ENCODE measurements at regions not wholly inside any gene's neighbourhood (a gene's known extent, or its start where the extent isn't known, plus 50 kb on each side); places are given as distances from the start of the nearest gene placed in this dataset.

DNA sequence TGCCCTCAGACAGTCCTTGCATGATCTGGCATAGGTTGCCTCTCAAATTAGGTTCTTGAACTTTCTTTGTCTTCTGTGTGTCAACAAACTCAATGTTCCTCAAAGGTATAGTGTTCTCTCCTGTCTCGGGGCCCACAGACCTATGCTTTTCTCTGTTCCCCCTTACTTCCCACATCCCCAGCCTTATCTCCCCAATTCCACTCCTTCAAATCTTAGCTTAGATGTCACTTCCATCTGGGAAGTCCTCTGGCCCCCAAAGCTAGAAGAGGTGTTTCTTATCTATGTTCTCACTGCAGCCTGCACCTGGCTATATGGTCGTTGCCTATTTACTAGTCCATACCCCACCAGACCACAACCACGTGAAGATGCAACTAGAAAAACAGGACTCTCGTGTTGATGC is 134.6 kb upstream of the MYCN start:
- no peak overlapping the region for H2AFZ ChIP-seq (ENCODE audit: low read length, unreplicated experiment)
- no peaks in the 10 kb centered on the region for H3K27me3 ChIP-seq (ENCODE audit: insufficient read depth, low read length)
- H3K4me3 ChIP-seq (ENCODE audit: low read depth, low read length): no peak overlapping the region
- no peaks in the 10 kb centered on the region for H3K36me3 ChIP-seq (ENCODE audit: insufficient read depth, low read length)
- no peaks in the 10 kb centered on the region for H3K79me2 ChIP-seq (ENCODE audit: control insufficient read depth, insufficient read depth, low read length, unreplicated experiment)
- H3K27ac ChIP-seq (ENCODE audit: low read depth, low read length): no peak overlapping the region
- no peaks in the 10 kb centered on the region for H3K4me1 ChIP-seq (ENCODE audit: control insufficient read depth, insufficient read depth, low read length, unreplicated experiment)

DNA sequence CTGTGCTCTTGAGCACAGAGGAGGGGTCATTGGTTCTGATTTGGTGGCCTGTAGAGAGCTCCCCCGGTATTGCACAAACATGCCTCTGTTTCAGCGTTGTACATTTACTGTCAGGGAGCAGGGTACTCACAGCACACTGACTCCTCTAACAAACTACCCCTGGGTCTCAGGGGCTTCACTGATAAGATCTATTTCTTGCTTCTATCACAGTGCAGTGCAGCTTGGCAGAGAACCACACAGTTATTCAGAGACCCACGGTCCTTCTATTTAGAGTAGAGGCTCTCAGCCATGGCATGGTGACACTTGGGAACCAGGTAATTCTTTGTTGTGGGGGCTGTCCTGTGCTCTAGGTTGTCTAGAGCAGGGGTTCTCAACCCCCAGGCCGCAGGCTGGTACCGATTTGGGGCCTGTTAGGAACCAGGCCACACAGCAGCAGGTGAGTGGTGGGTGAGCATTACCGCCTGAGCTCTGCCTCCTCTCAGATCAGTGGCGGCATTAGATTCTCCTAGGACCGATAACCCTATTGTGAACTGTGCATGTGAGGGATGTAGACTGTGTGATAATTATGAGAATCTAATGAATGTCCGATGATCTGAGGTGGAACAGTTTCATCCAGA is 133.4 kb upstream of the MYCN start:
- Histone ChIP-seq H2AFZ (ENCODE audit: low read length, unreplicated experiment) (no peak overlapping the region), H3K4me1 (ENCODE audit: control insufficient read depth, insufficient read depth, low read length, unreplicated experiment) (no peaks in the 10 kb centered on the region), H3K27ac (ENCODE audit: low read depth, low read length) (no peak overlapping the region), H3K4me3 (ENCODE audit: low read depth, low read length) (no peak overlapping the region), H3K79me2 (ENCODE audit: control insufficient read depth, insufficient read depth, low read length, unreplicated experiment) (no peaks in the 10 kb centered on the region), H3K27me3 (ENCODE audit: insufficient read depth, low read length) (no peaks in the 10 kb centered on the region), H3K36me3 (ENCODE audit: insufficient read depth, low read length) (no peaks in the 10 kb centered on the region)

DNA sequence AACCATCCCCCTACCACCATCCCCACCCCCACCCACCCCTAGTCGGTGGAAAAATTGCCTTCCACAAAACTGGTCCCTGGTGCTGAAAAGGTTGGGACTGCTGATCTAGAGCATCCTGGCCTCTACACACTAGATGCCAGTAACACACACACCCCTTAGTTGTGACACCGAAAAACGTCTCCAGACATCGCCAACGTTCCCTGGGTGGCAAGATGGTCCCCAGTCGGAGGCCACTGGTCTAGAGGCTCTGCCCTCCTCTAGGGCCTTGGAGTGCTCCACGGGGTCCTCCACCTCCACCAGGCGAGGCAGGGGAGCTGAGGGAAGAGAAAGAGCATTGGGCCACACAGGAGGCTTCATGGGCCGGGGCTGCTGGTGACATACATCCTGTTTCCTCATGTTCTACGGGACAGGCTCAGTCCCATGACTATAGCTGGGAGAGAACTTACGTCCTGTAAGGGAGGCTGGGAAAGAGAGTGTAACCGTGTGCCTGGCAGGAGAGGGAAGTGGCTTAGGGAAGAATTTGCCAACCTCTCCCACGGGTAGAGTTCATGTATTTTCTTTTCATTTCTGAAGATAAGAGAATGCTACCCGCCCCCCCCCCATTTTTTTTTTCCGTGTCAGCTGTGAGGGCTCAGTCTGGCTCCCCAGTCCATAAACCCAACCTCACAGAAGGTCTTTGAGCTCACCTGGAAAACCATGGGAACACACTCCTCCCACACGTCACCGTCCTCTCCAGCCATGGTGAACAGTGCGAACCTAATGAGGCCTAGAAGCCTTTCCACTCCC is 132.7 kb upstream of the MYCN start:
- Histone ChIP-seq H3K4me1 (ENCODE audit: control insufficient read depth, insufficient read depth, low read length, unreplicated experiment) (no peaks in the 10 kb centered on the region), H3K27ac (ENCODE audit: low read depth, low read length) (no peak overlapping the region), H3K36me3 (ENCODE audit: insufficient read depth, low read length) (no peaks in the 10 kb centered on the region), H2AFZ (ENCODE audit: low read length, unreplicated experiment) (no peak overlapping the region), H3K27me3 (ENCODE audit: insufficient read depth, low read length) (no peaks in the 10 kb centered on the region), H3K4me3 (ENCODE audit: low read depth, low read length) (no peak overlapping the region), H3K79me2 (ENCODE audit: control insufficient read depth, insufficient read depth, low read length, unreplicated experiment) (no peaks in the 10 kb centered on the region)

DNA sequence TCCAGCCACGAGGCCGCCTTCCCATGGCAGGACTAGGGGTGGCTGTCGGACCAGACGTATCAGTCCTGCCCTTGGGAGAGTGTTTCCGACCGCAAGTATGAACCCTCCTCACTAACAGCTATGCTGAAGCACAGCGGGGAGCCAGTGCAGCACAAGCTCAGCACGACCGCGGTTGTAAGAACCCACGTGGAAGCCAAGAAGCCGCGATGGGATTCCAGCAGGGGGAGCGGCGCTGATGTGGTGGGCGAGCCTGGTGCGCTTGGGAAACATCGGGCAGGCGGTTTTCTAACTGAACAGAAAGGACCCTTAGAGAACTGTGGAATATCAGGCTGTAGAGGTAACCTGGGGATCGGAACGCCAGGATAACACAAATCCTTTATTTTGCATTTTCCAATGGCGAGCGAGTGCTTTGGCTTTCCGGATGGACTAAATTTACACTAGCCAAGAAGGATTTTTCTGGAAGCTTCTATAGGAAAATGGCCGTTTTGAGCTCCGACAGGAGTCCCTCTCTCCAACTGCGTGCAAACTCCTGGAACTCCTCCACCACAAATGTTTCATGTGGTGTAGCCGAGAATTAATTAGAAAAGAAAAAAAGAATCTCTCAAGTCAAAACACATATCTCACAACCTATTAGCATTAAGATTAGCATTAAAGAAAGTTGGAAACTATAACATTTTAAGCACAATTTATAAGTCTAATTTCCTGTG is 132.0 kb upstream of the MYCN start:
- H3K27ac ChIP-seq (ENCODE audit: low read depth, low read length): no peak overlapping the region
- H3K27me3 ChIP-seq (ENCODE audit: insufficient read depth, low read length): no peaks in the 10 kb centered on the region
- no peaks in the 10 kb centered on the region for H3K79me2 ChIP-seq (ENCODE audit: control insufficient read depth, insufficient read depth, low read length, unreplicated experiment)
- H3K4me1 ChIP-seq (ENCODE audit: control insufficient read depth, insufficient read depth, low read length, unreplicated experiment): no peaks in the 10 kb centered on the region
- H2AFZ ChIP-seq (ENCODE audit: low read length, unreplicated experiment): no peak overlapping the region
- no peaks in the 10 kb centered on the region for H3K36me3 ChIP-seq (ENCODE audit: insufficient read depth, low read length)
- no peak overlapping the region for H3K4me3 ChIP-seq (ENCODE audit: low read depth, low read length)

DNA sequence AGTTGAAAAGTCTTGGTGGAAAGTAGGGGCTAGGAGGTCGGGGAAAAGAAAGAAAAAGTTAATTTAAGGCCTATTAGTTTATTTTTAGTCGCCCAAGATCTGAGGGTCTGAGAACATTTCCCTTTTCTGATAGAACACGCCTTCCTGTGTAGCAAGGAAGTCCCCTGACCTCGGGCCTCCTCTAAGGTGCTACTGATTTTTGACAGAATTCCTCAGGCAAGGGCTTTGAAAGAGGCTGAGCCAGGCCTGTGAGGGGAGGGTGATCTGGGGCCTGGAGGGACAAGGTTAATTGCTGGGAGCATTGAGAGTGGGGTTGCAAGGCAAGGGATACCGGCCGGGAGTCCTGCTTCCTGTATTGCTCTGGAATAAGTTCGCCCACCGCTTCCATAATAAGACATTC is 131.4 kb upstream of the MYCN start:
- H3K79me2 ChIP-seq (ENCODE audit: control insufficient read depth, insufficient read depth, low read length, unreplicated experiment): no peaks in the 10 kb centered on the region
- no peaks in the 10 kb centered on the region for H3K4me1 ChIP-seq (ENCODE audit: control insufficient read depth, insufficient read depth, low read length, unreplicated experiment)
- no peak overlapping the region for H3K27ac ChIP-seq (ENCODE audit: low read depth, low read length)
- H3K36me3 ChIP-seq (ENCODE audit: insufficient read depth, low read length): no peaks in the 10 kb centered on the region
- no peak overlapping the region for H2AFZ ChIP-seq (ENCODE audit: low read length, unreplicated experiment)
- no peaks in the 10 kb centered on the region for H3K27me3 ChIP-seq (ENCODE audit: insufficient read depth, low read length)
- no peak overlapping the region for H3K4me3 ChIP-seq (ENCODE audit: low read depth, low read length)

DNA sequence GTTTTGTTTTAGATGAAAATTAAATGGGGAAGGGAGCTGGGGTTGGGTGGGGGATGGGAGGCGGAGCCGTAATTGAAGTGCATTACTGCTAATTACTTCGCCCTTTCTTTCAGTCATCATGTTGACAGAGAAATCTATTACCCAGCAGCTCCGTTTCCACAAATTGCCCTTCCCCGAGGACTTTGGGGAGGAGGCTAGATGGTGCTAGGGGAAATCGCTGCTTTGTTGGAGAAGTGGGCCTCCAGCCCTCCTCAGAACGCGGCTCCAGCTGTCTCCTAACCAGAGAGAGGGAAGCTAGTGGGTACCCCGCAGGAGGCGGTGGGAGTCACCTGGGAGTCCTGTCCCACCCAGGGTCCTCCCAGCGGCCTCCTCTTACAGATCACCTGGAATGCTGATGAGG is 130.9 kb upstream of the MYCN start:
- no peak overlapping the region for H2AFZ ChIP-seq (ENCODE audit: low read length, unreplicated experiment)
- no peak overlapping the region for H3K27ac ChIP-seq (ENCODE audit: low read depth, low read length)
- H3K4me1 ChIP-seq (ENCODE audit: control insufficient read depth, insufficient read depth, low read length, unreplicated experiment): no peaks in the 10 kb centered on the region
- no peaks in the 10 kb centered on the region for H3K27me3 ChIP-seq (ENCODE audit: insufficient read depth, low read length)
- no peaks in the 10 kb centered on the region for H3K36me3 ChIP-seq (ENCODE audit: insufficient read depth, low read length)
- no peak overlapping the region for H3K4me3 ChIP-seq (ENCODE audit: low read depth, low read length)
- no peaks in the 10 kb centered on the region for H3K79me2 ChIP-seq (ENCODE audit: control insufficient read depth, insufficient read depth, low read length, unreplicated experiment)

DNA sequence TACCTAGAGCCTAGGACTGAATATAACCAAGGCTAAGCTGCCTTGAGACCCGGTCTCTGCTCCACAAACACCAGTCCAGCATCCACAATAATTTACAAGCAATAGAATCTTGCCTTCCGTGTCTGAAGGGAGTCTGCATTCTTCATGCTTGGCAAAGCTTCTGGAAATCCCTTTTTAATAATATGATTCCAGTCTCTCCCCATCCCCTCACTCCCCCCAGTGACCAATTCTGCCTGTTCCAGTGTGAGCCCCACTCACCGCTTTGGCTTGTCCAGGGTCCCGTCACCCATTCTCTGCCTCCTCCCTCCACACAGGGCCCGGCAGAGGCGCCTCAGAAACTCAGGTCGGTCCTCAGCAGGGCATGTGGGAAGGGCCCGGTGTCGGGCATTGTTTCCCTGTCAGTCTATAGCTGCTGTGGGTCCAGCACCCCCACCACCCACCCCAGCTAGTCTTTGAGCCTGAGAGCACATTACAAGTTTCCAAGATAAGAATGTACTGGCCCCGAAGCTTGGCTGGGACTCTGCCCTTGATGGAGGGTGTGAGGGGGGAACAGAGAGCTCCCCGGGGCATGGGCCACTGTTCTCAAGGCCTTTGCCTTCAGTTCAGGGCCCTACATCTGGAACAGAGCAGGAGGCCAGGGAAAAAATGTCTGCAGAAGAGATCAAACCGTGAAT is 129.7 kb upstream of the MYCN start:
- H2AFZ ChIP-seq (ENCODE audit: low read length, unreplicated experiment): no peak overlapping the region
- H3K4me1 ChIP-seq (ENCODE audit: control insufficient read depth, insufficient read depth, low read length, unreplicated experiment): no peaks in the 10 kb centered on the region
- no peak overlapping the region for H3K4me3 ChIP-seq (ENCODE audit: low read depth, low read length)
- H3K27me3 ChIP-seq (ENCODE audit: insufficient read depth, low read length): no peaks in the 10 kb centered on the region
- no peak overlapping the region for H3K27ac ChIP-seq (ENCODE audit: low read depth, low read length)
- no peaks in the 10 kb centered on the region for H3K79me2 ChIP-seq (ENCODE audit: control insufficient read depth, insufficient read depth, low read length, unreplicated experiment)
- H3K36me3 ChIP-seq (ENCODE audit: insufficient read depth, low read length): no peaks in the 10 kb centered on the region

DNA sequence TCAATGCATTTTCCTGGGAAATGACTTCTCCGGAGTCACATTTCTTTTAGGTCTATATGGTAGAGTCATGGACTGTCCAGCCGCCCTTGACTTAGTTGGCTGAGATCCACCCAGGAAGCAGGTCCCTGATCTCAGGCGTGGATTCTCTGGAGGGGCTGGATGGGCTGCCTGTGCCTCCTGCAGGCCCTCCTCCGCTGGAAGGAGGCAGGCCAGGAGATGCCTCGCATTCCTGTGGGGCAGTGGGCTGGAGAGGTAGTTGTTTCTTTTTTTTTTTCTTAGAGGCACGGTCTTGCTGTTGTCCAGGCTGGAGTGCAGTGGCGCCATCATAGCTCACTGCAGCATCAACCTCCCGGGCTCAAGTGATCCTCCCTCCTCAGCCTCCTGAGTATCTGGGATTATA is 129.0 kb upstream of the MYCN start:
- Histone ChIP-seq H3K36me3 (ENCODE audit: insufficient read depth, low read length) (no peaks in the 10 kb centered on the region), H3K4me1 (ENCODE audit: control insufficient read depth, insufficient read depth, low read length, unreplicated experiment) (no peaks in the 10 kb centered on the region), H3K4me3 (ENCODE audit: low read depth, low read length) (no peak overlapping the region), H2AFZ (ENCODE audit: low read length, unreplicated experiment) (no peak overlapping the region), H3K27ac (ENCODE audit: low read depth, low read length) (no peak overlapping the region), H3K27me3 (ENCODE audit: insufficient read depth, low read length) (no peaks in the 10 kb centered on the region), H3K79me2 (ENCODE audit: control insufficient read depth, insufficient read depth, low read length, unreplicated experiment) (no peaks in the 10 kb centered on the region)

DNA sequence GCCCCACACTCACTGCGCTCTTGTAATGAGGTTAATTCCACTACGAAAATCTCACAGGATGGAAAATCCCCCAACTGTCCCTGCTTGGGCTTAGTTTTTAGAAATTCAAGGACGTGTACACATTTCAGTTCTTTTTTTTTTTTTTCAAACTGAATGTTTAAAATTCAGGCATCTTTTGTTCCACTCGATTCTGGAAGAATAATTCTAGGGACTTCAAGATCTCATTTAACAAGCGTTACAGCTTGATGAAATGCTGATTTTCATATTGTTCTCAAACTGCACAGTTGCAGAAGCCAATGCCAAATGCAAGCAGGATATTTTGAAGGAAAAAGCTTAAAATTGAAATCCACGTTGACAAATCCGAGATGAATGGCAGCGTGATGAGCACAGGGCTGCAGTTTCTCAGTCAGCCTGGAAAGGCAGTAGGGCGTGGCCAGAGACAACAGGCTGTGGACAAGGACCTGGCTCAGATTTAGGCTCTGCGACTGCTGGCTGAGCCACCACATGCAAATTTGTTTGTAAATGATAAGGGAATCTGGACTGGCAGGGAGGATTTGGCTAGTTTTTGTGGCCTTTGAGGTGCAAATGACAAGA is 128.1 kb upstream of the MYCN start:
- Histone ChIP-seq H3K79me2 (ENCODE audit: control insufficient read depth, insufficient read depth, low read length, unreplicated experiment) (no peaks in the 10 kb centered on the region), H3K4me1 (ENCODE audit: control insufficient read depth, insufficient read depth, low read length, unreplicated experiment) (no peaks in the 10 kb centered on the region), H3K4me3 (ENCODE audit: low read depth, low read length) (no peak overlapping the region), H2AFZ (ENCODE audit: low read length, unreplicated experiment) (no peak overlapping the region), H3K36me3 (ENCODE audit: insufficient read depth, low read length) (no peaks in the 10 kb centered on the region), H3K27me3 (ENCODE audit: insufficient read depth, low read length) (no peaks in the 10 kb centered on the region), H3K27ac (ENCODE audit: low read depth, low read length) (no peak overlapping the region)

DNA sequence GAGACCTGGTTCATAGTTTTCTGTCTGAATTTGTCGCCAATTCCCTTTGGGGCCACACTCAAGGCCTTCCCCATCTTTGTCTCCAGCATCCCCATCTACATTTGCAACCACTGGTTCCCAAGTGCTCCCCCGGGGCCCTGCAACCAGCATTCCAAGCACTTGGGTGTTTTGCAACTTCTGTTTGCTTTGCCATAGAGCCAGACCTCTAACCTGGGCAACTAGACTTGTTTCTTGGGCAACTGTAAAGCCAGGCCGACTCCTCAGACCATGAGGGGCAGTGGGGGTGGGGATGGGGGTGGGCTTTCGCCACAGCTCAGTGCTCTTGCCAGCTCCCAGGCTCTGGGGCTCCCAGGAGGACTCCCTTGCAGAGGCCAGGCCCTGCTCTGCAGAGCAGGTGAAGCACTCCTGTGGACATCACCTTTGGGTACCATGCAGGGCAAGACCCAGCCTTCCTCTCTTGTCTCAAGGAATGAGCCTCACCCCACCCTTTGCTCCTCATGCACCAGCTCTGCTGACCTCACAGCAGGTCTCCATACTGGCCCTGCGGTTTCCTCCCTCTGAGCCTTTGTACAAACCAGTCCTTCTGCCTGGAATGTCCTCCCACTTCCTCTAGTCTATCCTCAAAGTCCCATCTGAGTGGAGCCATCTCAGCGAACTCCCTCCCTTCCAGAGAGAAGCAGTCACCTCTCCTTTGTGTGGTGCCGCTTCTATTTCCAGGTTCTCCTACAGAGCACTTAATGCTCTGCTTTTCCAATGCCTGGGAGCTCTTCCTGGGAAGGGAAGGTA is 126.7 kb upstream of the MYCN start:
- Histone ChIP-seq H2AFZ (ENCODE audit: low read length, unreplicated experiment) (no peak overlapping the region), H3K4me1 (ENCODE audit: control insufficient read depth, insufficient read depth, low read length, unreplicated experiment) (no peaks in the 10 kb centered on the region), H3K27ac (ENCODE audit: low read depth, low read length) (no peak overlapping the region)

More for the DNA sequence above, 126.7 kb upstream of the MYCN start:
- no peaks in the 10 kb centered on the region for H3K79me2 ChIP-seq (ENCODE audit: control insufficient read depth, insufficient read depth, low read length, unreplicated experiment)
- no peaks in the 10 kb centered on the region for H3K36me3 ChIP-seq (ENCODE audit: insufficient read depth, low read length)
- H3K27me3 ChIP-seq (ENCODE audit: insufficient read depth, low read length): no peaks in the 10 kb centered on the region
- H3K4me3 ChIP-seq (ENCODE audit: low read depth, low read length): no peak overlapping the region

Measured in ACC112 (cell line).